Hepatocyte (in vitro differentiated cells): ENCODE measurements at regions not wholly inside any gene's neighbourhood (a gene's known extent, or its start where the extent isn't known, plus 50 kb on each side); places are given as distances from the start of the nearest gene placed in this dataset.

Experiments used
- DNase-seq: peaks from one replicate; pipeline ENCODE4 v3.0.0-alpha.2; 2016; ENCODE audit warnings: low spot score
- H2AFZ ChIP-seq: fragments of 200-600 bp; sonication (generic); 2 replicates; pipeline ENCODE4 v1.6.0; 2016; ENCODE audit warnings: antibody characterized with exemption, mild to moderate bottlenecking
- H3K27ac ChIP-seq: fragments of 200-600 bp; sonication (generic); 2 replicates; pipeline ENCODE4 v1.5.1; 2016; ENCODE audit warnings: mild to moderate bottlenecking
- H3K27me3 ChIP-seq: fragments of 200-600 bp; sonication (generic); 2 replicates; pipeline ENCODE4 v1.6.1; 2016
- H3K36me3 ChIP-seq: fragments of 200-600 bp; sonication (generic); replicated peaks from 2 replicates; pipeline ENCODE4 v1.5.1; 2016; ENCODE audit warnings: low read depth; ENCODE audit not compliant: insufficient read depth
- H3K4me1 ChIP-seq: fragments of 200-600 bp; sonication (generic); 2 replicates; pipeline ENCODE4 v1.5.1; 2016; ENCODE audit warnings: mild to moderate bottlenecking, moderate library complexity; ENCODE audit not compliant: insufficient read depth
- H3K4me2 ChIP-seq: fragments of 200-600 bp; sonication (generic); 2 replicates; pipeline ENCODE4 v1.6.0; 2016
- H3K4me3 ChIP-seq: fragments of 200-600 bp; sonication (generic); 2 replicates; pipeline ENCODE4 v1.5.1; 2016; ENCODE audit warnings: mild to moderate bottlenecking
- H3K79me2 ChIP-seq: fragments of 200-600 bp; sonication (generic); 2 replicates; pipeline ENCODE4 v1.6.0; 2017; ENCODE audit warnings: mild to moderate bottlenecking
- H3K9me2 ChIP-seq: fragments of 200-600 bp; sonication (generic); replicated peaks from 2 replicates; pipeline ENCODE4 v1.6.0; 2017; ENCODE audit warnings: mild to moderate bottlenecking; ENCODE audit not compliant: insufficient read depth
- H3K9me3 ChIP-seq: fragments of 200-600 bp; sonication (generic); 2 replicates; pipeline ENCODE4 v1.5.1; 2016; ENCODE audit warnings: low read depth, mild to moderate bottlenecking
- H4K20me1 ChIP-seq: fragments of 200-600 bp; sonication (generic); 2 replicates; pipeline ENCODE4 v1.6.0; 2016; ENCODE audit warnings: mild to moderate bottlenecking; ENCODE audit not compliant: insufficient read depth, poor library complexity, severe bottlenecking
- EZH2 ChIP-seq: fragments of 200-600 bp; sonication (generic); IDR thresholded peaks from 2 replicates; pipeline ENCODE4 v1.6.1; 2016; ENCODE audit warnings: antibody characterized with exemption, mild to moderate bottlenecking, borderline replicate concordance
- EZH2phosphoT487 ChIP-seq: fragments of 200-600 bp; sonication (generic); IDR thresholded peaks from one replicate; pipeline ENCODE4 v1.6.1; 2018; ENCODE audit warnings: antibody characterized with exemption, mild to moderate bottlenecking, low read depth, moderate library complexity; ENCODE audit not compliant: unreplicated experiment, severe bottlenecking
- WGBS: methylation state at CpG from one replicate; pipeline ENCODE4 v1.1.6; 2016; ENCODE audit warnings: low lambda C conversion rate; ENCODE audit errors: missing lambda C conversion rate; 5-methylcytosine and 5-hydroxymethylcytosine counted together
- TF ChIP-seq, protein P1 (sequence below): fragments of 200-600 bp; sonication (generic); IDR thresholded peaks from 2 replicates; pipeline ENCODE4 v1.5.1; 2016; ENCODE audit warnings: antibody characterized with exemption, mild to moderate bottlenecking; ENCODE audit not compliant: poor library complexity

DNA sequence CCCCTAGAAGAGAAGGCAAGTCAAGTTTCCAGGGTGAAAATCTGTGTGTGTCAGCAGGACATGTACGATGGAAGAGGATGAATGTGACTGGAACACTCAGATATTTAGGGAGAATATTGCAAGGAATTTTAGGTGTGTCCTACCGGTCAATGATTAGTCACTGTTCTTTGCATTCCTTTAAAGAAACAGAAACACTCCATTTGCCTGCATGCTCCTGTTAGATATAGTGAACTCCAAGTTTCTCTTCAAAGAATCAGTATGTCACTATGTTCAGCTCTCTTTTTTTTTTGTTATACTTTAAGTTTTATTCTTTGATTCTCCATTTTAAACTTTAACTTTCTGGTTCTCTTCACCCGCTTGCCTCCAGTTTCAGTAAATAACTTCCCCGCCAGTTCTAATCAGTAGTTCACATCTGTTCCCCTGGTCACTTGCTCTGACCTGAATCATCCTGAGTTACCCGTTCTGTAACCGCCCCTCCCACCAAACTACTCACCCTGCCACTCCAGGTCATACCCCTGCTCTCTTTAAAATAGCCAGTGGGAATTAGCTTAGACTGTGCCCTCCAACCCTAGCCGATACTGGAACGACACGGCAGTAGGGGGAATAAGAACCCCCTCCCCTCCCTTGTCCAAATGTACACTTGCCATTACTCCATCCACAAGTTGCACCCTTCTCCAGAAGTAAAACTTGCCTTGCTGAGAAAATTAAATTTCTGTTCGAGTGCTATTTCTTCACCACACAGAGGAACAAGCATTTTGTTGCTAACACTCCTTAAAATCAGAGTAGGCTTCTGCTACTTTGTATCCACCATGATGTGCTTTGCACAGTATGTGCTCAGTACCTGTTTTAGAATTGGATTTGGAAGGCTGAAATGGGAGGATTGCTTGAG lies 268.4 kb downstream of the METTL4 start:
- Histone ChIP-seq H3K4me3 (no peak overlapping the region), H3K27ac (no peak overlapping the region), H3K27me3 (no peaks in the 10 kb centered on the region), H4K20me1 (no peaks in the 10 kb centered on the region), H3K4me2 (peak overlapping the region; percentile 16), H2AFZ (no peak overlapping the region), H3K79me2 (no peaks in the 10 kb centered on the region), H3K36me3 (no peaks in the 10 kb centered on the region), H3K4me1 (no peaks in the 10 kb centered on the region), H3K9me2 (no peaks in the 10 kb centered on the region), H3K9me3 (no peaks in the 10 kb centered on the region)
- DNase-seq, result no peak
- TF ChIP-seq EZH2phosphoT487 (no peak), EZH2 (no peak)
- TF ChIP-seq, protein P1, sequence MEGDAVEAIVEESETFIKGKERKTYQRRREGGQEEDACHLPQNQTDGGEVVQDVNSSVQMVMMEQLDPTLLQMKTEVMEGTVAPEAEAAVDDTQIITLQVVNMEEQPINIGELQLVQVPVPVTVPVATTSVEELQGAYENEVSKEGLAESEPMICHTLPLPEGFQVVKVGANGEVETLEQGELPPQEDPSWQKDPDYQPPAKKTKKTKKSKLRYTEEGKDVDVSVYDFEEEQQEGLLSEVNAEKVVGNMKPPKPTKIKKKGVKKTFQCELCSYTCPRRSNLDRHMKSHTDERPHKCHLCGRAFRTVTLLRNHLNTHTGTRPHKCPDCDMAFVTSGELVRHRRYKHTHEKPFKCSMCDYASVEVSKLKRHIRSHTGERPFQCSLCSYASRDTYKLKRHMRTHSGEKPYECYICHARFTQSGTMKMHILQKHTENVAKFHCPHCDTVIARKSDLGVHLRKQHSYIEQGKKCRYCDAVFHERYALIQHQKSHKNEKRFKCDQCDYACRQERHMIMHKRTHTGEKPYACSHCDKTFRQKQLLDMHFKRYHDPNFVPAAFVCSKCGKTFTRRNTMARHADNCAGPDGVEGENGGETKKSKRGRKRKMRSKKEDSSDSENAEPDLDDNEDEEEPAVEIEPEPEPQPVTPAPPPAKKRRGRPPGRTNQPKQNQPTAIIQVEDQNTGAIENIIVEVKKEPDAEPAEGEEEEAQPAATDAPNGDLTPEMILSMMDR, result no peak
- WGBS, result 48% methylated on average over 10 of the region's 10 CpGs

DNA sequence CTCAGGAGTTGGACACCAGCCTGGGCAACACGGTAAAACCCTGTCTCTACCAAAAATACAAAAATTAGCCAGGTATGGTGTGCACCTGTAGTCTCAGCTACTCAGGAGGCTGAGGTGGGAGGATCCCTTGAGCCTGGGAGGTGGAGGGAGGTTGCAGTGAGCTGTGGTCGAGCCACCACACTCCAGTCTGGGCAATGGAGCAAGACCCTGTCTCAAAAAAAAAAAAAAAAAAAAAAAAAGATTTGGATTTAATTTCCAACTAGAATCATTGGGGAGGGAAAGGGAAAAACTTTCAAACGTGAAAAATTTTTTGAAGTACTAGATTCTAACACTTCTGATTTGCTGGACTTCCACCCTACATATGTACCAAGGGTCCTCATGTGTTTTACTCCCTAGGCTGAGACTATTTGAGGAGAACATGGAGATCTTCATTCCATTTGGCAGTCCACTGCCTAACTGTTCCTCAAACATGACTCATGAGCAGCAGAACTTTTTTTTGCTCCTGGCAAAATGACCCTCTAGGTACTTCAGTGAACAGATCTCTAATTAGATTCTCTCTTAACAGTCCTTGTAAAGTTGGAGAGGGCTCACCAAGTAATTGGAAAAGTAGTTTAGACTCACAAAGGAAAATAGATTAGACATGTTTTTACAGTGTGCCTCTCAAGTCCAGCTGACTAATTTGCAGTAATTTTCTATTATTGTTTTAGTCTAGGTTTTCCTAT lies 267.6 kb downstream of the METTL4 start:
- no peaks in the 10 kb centered on the region for H4K20me1 ChIP-seq
- H3K9me2 ChIP-seq, result no peaks in the 10 kb centered on the region
- no peaks in the 10 kb centered on the region for H3K27me3 ChIP-seq
- no peaks in the 10 kb centered on the region for H3K79me2 ChIP-seq
- H3K27ac ChIP-seq, result no peak overlapping the region
- no peak overlapping the region for H2AFZ ChIP-seq
- WGBS, result 91% methylated on average over 3 of the region's 3 CpGs
- H3K4me1 ChIP-seq, result no peaks in the 10 kb centered on the region
- no peak for TF ChIP-seq EZH2phosphoT487
- TF ChIP-seq, protein P1, result no peak
- no peak for TF ChIP-seq EZH2
- no peaks in the 10 kb centered on the region for H3K9me3 ChIP-seq
- H3K36me3 ChIP-seq, result no peaks in the 10 kb centered on the region
- DNase-seq, result no peak
- no peak overlapping the region for H3K4me3 ChIP-seq
- H3K4me2 ChIP-seq, result no peak overlapping the region

DNA sequence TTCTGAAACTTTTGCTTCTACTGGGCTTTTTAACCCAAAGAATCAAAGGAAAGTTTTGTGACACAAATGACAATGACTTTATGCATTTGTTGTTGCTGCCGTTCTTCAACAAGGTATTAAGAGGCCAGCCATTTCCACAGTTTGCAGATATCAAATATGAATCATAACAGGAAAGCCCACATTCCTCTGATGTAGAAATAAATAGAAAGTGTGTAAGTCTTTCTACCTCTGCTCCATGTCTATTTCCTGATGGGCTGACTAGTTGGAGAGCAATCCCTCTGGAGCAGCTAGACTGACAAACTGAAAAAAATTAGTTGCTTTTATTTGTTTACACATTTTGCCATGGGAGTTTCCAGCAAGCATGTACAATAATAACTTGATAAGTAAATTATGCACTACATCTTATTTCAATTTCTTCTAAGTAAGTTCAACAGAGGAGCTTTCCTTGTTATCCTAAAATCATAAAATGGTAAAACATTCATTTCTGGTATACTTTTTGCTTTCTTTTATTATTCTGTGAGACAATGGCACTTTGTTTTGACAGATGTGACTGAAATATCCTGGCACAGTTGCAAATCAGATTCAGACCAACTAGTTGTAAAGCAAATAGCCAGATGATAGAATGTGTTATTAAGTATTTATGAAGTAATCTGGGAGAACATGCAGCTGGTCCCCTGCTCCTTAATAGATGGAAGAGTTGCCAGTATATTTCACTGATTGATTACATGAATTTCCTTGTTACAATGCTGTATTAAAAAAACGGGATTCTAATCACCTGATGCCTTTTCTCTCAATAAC lies 266.7 kb downstream of the METTL4 start:
- Histone ChIP-seq H3K27me3 (no peaks in the 10 kb centered on the region), H3K9me2 (no peaks in the 10 kb centered on the region), H3K9me3 (no peaks in the 10 kb centered on the region), H3K36me3 (no peaks in the 10 kb centered on the region), H3K4me1 (no peaks in the 10 kb centered on the region), H3K4me2 (no peak overlapping the region), H3K27ac (no peak overlapping the region), H3K79me2 (no peaks in the 10 kb centered on the region), H4K20me1 (no peaks in the 10 kb centered on the region), H3K4me3 (no peak overlapping the region), H2AFZ (no peak overlapping the region)
- WGBS, result 66% methylated on average over 2 of the region's 2 CpGs
- DNase-seq, result no peak
- TF ChIP-seq, protein P1, result no peak
- TF ChIP-seq EZH2phosphoT487, result no peak
- no peak for TF ChIP-seq EZH2
